MM.1S (cell line): ENCODE measurements at regions not wholly inside any gene's neighbourhood (a gene's known extent, or its start where the extent isn't known, plus 50 kb on each side); places are given as distances from the start of the nearest gene placed in this dataset.

Source experiments
- EZH2 ChIP-seq: fragments of 300-600 bp; sonication (generic); optimal IDR thresholded peaks from 2 replicates; pipeline ENCODE3; 2017; ENCODE audit warnings: low read depth, mild to moderate bottlenecking, antibody characterized with exemption, low read length, mixed read lengths
- EZH2phosphoT487 ChIP-seq: fragments of 300-600 bp; sonication (generic); IDR thresholded peaks from 2 replicates; pipeline ENCODE4 v1.6.1; 2018; ENCODE audit warnings: antibody characterized with exemption, low read length
- TF ChIP-seq, protein P1 (sequence below): fragments of 300-600 bp; sonication (generic); IDR thresholded peaks from 2 replicates; pipeline ENCODE4 v1.5.1; 2016; ENCODE audit warnings: antibody characterized with exemption, low read length, mixed read lengths

DNA sequence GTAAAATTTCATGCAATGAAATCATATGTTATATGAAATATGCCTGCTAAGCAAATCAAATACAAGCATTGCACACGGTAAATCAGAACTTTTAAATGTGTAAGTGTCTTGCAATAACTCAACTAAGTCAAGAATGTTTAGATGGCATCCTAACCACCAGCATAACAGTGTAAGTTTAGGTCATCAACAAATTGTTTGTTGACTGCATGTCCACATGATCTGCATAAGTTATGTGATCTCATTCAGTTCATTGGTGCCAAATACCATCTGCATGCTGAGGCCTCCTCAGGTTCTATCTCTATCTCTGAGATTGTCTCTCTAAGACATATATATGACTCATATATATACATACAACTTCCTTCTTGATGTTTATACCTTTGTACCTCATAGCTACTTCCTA is 159.6 kb upstream of the STK32A start:
- TF ChIP-seq, protein P1, sequence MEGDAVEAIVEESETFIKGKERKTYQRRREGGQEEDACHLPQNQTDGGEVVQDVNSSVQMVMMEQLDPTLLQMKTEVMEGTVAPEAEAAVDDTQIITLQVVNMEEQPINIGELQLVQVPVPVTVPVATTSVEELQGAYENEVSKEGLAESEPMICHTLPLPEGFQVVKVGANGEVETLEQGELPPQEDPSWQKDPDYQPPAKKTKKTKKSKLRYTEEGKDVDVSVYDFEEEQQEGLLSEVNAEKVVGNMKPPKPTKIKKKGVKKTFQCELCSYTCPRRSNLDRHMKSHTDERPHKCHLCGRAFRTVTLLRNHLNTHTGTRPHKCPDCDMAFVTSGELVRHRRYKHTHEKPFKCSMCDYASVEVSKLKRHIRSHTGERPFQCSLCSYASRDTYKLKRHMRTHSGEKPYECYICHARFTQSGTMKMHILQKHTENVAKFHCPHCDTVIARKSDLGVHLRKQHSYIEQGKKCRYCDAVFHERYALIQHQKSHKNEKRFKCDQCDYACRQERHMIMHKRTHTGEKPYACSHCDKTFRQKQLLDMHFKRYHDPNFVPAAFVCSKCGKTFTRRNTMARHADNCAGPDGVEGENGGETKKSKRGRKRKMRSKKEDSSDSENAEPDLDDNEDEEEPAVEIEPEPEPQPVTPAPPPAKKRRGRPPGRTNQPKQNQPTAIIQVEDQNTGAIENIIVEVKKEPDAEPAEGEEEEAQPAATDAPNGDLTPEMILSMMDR: no peak
- TF ChIP-seq EZH2phosphoT487 (no peak), EZH2 (no peak)
